HG03064 (cell line): ENCODE measurements at regions not wholly inside any gene's neighbourhood (a gene's known extent, or its start where the extent isn't known, plus 50 kb on each side); places are given as distances from the start of the nearest gene placed in this dataset.

Experiments used
- ATAC-seq: cut with Tn5 transposase; IDR thresholded peaks from one replicate; pipeline ENCODE4 v1.9.1; 2021; ENCODE audit warnings: low read depth; ENCODE audit not compliant: unreplicated experiment

- ATAC-seq, result no peak
Observed at GRCh38 chr13:31853643-31854326, 114.5 kb downstream of the RXFP2 start.

GRCh38 chr13:31859571-31859970, 120.2 kb downstream of the RXFP2 start:
- no peak for ATAC-seq

DNA sequence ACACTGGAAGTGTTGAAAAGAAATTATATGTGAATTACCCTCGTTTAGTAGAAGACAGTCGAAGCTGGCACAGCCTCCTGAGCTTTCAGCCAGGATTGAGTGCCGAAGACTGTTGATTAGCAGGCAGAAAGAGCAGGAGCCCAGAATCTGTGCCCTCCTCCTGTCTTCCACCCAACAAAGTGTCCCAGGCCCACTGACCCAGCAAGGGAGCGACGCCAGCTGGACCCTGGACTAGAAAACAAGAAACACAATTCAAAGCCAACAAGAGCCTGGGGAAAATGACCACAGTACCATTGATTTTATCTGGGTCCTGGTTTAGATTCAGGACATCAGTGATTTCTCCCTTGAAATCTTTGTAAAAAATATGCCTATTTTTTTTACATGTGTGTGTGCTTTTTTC, 120.7 kb downstream of the RXFP2 start:
- ATAC-seq, result no peak

GRCh38 chr13:31862828-31863227, 123.5 kb downstream of the RXFP2 start:
- no peak for ATAC-seq

- no peak for ATAC-seq
Observed at GRCh38 chr13:31864307-31864706, 125.0 kb downstream of the RXFP2 start.

GRCh38 chr13:31866099-31866498, 126.8 kb downstream of the RXFP2 start:
- ATAC-seq, result no peak

GRCh38 chr13:31867709-31868108, 128.4 kb downstream of the RXFP2 start:
- ATAC-seq, result no peak

DNA sequence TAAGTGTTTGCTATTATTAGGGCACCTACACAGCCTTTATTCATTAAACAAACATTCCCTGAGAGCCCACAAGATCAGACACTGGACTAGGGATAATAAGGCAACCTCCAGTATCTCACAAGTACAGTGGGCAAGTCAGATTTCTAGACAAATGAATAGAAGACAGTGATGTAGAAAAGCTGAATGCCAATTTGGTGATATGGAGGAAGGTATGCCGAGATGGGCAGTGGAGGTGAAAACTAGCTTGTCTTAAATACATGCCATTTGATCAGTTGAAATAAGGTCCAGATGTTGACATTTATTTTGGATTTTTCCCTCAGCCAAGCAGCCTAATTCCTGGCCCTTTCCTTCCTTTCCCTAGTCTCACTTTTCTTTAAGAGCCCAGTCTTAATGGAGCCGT, 130.3 kb downstream of the RXFP2 start:
- no peak for ATAC-seq

DNA sequence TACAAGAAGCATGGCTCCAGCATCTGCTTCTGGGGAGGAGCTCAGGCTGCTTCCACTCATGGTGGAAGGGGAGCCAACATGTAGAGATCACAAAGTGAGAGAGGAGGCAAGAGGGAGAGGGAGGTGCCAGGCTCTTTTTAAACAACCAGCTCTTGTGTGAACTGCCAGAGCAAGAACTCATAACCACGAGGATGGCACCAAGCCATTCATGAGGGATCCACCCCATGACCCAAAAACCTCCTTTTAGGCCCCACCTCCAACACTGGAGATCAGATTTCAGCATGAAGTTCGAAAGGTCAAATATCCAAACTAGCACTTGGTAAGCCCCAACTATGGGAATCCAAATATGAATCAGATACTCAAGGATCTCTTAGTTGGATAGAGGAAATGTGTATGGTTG, 131.2 kb downstream of the RXFP2 start:
- ATAC-seq, result no peak

DNA sequence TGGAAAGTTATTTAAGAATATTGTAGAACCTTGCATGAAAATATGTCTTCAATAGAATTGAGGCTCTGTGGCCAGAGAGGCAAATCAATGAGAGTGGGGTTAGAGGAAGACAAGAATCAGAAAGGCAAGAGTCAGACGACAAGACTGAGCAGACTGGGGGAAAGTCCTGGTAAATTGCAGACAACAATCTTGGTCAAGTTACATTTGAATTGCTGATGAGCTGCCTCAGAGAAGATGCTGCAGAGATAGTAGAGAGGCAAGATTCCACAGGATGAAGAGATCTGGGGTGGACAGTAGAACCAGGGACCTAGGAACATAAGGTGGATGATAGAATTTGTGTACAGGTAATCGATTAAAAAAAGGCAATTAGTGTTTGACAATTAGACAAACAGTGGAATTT, 133.8 kb downstream of the RXFP2 start:
- no peak for ATAC-seq

DNA sequence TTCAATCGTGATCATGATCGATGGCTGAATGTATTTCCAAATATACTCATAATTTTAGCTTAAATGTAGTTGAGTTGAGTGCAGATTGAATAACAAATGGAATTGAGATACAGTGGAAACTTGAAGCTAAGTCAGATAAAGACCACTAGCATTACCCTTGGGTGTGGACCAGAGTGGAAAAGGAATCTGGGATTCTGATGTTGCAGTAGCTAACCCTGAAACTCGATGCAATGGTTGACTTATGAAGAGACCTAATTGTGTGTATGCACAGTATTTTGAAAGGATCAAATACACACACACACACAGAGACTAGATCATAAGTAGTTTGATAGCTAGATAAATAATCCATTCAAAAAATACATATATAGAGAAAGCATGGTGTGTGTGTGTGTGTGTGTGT, 135.8 kb downstream of the RXFP2 start:
- no peak for ATAC-seq

- no peak for ATAC-seq
Observed at GRCh38 chr13:31878052-31878451, 138.7 kb downstream of the RXFP2 start.

- ATAC-seq, result no peak
Observed at GRCh38 chr13:31878495-31878894, 139.2 kb downstream of the RXFP2 start.

DNA sequence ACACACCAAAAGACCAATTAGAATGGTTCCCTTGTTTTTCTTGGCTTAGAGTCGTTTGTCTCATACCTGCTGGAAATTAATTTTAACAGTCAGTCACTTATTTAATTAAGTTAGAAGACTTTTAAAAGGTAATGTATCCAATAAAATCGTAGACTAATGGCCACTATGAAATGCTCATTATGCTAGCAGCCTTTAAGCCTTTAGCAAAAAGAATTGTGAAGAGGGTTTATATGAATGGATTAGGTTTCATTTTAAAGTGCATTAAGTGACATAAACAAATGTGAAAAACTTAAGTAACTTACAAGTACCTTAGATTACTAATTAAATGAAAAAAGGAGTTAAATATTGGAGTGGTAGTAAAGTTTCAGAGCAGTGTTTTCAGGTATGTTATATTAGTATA, 139.6 kb downstream of the RXFP2 start:
- no peak for ATAC-seq

GRCh38 chr13:31880851-31881494, 141.6 kb downstream of the RXFP2 start:
- no peak for ATAC-seq

- ATAC-seq, result no peak
Observed at GRCh38 chr13:31881495-31881882, 142.2 kb downstream of the RXFP2 start.

DNA sequence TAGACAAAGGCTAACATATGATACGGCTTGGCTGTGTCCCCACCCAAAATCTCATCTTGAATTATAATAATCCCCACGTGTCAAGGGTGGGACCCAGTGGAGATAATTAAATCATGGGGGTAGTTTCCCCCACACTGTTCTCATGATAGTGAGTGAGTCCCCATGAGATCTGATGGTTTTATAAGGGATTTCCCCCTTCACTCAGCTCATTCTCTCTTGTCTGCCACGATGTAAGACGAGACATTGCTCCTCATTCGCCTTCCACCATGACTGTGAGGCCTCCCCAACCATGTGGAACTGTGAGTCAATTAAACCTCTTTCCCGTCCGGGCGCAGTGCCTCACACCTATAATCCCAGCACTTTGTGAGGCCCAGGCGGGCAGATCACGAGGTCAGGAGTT, 143.5 kb downstream of the RXFP2 start:
- no peak for ATAC-seq

- no peak for ATAC-seq
Observed at GRCh38 chr13:31884556-31884955, 145.2 kb downstream of the RXFP2 start.

DNA sequence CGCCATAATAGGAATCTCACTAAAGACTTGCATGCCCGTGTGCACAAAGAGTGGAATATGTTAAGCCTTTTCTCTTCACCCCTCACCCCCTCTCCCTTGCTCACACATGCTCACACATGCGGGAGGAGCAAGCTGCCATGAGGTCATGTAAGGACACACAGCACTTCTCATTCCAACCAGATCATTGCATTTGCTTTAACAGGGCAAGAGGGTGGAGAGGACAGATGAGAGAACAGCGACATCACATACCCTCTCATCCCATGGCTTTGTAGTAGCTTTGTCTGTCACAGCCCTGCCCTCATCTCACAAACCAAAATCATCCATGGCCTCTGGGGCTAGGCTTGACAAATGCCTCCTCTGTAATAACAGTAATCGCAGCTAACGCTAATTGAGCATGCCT, 145.6 kb upstream of the FRY start:
- no peak for ATAC-seq

GRCh38 chr13:31887286-31887685, 144.3 kb upstream of the FRY start:
- no peak for ATAC-seq

GRCh38 chr13:31890946-31891345, 140.6 kb upstream of the FRY start:
- no peak for ATAC-seq

GRCh38 chr13:31891472-31891871, 140.1 kb upstream of the FRY start:
- ATAC-seq, result no peak

GRCh38 chr13:31894931-31895330, 136.6 kb upstream of the FRY start:
- no peak for ATAC-seq
